ENCODE measurements at regions not wholly inside any gene's neighbourhood (a gene's known extent, or its start where the extent isn't known, plus 50 kb on each side); places are given as distances from the start of the nearest gene placed in this dataset.

GRCh38 chr2:224278531-224278930 is 123.4 kb downstream of the FAM124B start:
- no peaks in the 10 kb centered on the region for H3K79me2 ChIP-seq (ENCODE audit: control insufficient read depth, insufficient read depth, low read length)
- intact Hi-C loops (cut with micrococcal nuclease; ENCODE audit: unreplicated experiment) (no loop called here), in situ Hi-C loops (cut with MboI) (no loop called here)
- no peak overlapping the region for H3K4me3 ChIP-seq
- BruUV-seq (replicated peaks): no TSS peak
- RAD21 ChIA-PET (ENCODE audit: unreplicated experiment): no interaction called here
- no peaks in the 10 kb centered on the region for H3K36me3 ChIP-seq (ENCODE audit: control insufficient read depth in 2 of 2, insufficient read depth in 2 of 2, low read length in 1 of 2)
- SMC1A ChIA-PET (ENCODE audit: uncharacterized antibody, unreplicated experiment): interaction anchor here (1.3 kb wide), 1 partner anchor 9 kb away, joined by 4 read pairs; no protein-coding TSS in a partner anchor
- CTCF ChIA-PET: interaction anchor here (0.6 to 1.8 kb wide), 5 partner anchors 9 to 308 kb away, joined by 3 to 11 read pairs (median 4); no protein-coding TSS in a partner anchor
- DNase-seq (ENCODE audit: low read depth, low spot score): no peak
- H3K27ac ChIP-seq (ENCODE audit: control insufficient read depth, insufficient read depth): no peak overlapping the region
- 5% methylated on average over 3 of the region's 3 CpGs for WGBS (ENCODE audit: insufficient coverage, insufficient replicate concordance, low lambda C conversion rate, missing lambda C conversion rate)
- H4K20me1 ChIP-seq (ENCODE audit: control insufficient read depth, insufficient read depth): no peaks in the 10 kb centered on the region
- no peaks in the 10 kb centered on the region for H3K4me1 ChIP-seq (ENCODE audit: control insufficient read depth, insufficient read depth, low read length)
- TF ChIP-seq SREBF1 (IDR thresholded peaks at IDR 0.05; ENCODE audit: low read length): no peak
- TF ChIP-seq, protein P1, sequence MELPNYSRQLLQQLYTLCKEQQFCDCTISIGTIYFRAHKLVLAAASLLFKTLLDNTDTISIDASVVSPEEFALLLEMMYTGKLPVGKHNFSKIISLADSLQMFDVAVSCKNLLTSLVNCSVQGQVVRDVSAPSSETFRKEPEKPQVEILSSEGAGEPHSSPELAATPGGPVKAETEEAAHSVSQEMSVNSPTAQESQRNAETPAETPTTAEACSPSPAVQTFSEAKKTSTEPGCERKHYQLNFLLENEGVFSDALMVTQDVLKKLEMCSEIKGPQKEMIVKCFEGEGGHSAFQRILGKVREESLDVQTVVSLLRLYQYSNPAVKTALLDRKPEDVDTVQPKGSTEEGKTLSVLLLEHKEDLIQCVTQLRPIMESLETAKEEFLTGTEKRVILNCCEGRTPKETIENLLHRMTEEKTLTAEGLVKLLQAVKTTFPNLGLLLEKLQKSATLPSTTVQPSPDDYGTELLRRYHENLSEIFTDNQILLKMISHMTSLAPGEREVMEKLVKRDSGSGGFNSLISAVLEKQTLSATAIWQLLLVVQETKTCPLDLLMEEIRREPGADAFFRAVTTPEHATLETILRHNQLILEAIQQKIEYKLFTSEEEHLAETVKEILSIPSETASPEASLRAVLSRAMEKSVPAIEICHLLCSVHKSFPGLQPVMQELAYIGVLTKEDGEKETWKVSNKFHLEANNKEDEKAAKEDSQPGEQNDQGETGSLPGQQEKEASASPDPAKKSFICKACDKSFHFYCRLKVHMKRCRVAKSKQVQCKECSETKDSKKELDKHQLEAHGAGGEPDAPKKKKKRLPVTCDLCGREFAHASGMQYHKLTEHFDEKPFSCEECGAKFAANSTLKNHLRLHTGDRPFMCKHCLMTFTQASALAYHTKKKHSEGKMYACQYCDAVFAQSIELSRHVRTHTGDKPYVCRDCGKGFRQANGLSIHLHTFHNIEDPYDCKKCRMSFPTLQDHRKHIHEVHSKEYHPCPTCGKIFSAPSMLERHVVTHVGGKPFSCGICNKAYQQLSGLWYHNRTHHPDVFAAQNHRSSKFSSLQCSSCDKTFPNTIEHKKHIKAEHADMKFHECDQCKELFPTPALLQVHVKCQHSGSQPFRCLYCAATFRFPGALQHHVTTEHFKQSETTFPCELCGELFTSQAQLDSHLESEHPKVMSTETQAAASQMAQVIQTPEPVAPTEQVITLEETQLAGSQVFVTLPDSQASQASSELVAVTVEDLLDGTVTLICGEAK (IDR thresholded peaks at IDR 0.05; ENCODE audit: borderline replicate concordance): no peak
- no peak for TF ChIP-seq RFX5 (IDR thresholded peaks at IDR 0.05; ENCODE audit: low read depth, low read length)
- TF ChIP-seq ZNF24 (IDR thresholded peaks at IDR 0.05): no peak
- TF ChIP-seq FOXK2 (IDR thresholded peaks at IDR 0.05): no peak
- no peak for TF ChIP-seq ZZZ3 (IDR thresholded peaks at IDR 0.05; ENCODE audit: control insufficient read depth, insufficient read length, low read depth)
- TF ChIP-seq HCFC1 (IDR thresholded peaks at IDR 0.05; ENCODE audit: low read length): no peak
- no peak for TF ChIP-seq RELA (IDR thresholded peaks at IDR 0.05; ENCODE audit: borderline replicate concordance, partially characterized antibody)
- TF ChIP-seq ZBTB4 (CRISPR knock-in tag; IDR thresholded peaks at IDR 0.05): no peak
- TF ChIP-seq EZH2 (IDR thresholded peaks at IDR 0.05; ENCODE audit: borderline replicate concordance, control insufficient read depth, low read depth, low read length): no peak
- TF ChIP-seq NFIC (IDR thresholded peaks at IDR 0.05; ENCODE audit: low read depth, low read length): no peak
- TF ChIP-seq KDM1A (IDR thresholded peaks at IDR 0.05; ENCODE audit: borderline replicate concordance): no peak
- TF ChIP-seq POU2F2 (IDR thresholded peaks at IDR 0.05; ENCODE audit: borderline replicate concordance, low read depth, low read length): no peak
- TF ChIP-seq BCL11A (IDR thresholded peaks at IDR 0.05; ENCODE audit: low read depth, low read length): no peak
- no peak for TF ChIP-seq ESRRA (IDR thresholded peaks at IDR 0.05; ENCODE audit: low read length)
- TF ChIP-seq MXI1 (IDR thresholded peaks at IDR 0.05; ENCODE audit: low read depth, low read length): no peak
- no peak overlapping the region for H3K4me2 ChIP-seq (ENCODE audit: control insufficient read depth, insufficient read depth)
- no peak for ATAC-seq
- H3K9me3 ChIP-seq (replicated peaks; ENCODE audit: control insufficient read depth, insufficient read depth, low read length): no peaks in the 10 kb centered on the region
- no peak overlapping the region for H2AFZ ChIP-seq (ENCODE audit: control insufficient read depth, low read depth, low read length)
- H3K9ac ChIP-seq (ENCODE audit: control insufficient read depth, insufficient read depth, low read length): no peak overlapping the region
- H3K27me3 ChIP-seq (replicated peaks in 1 of 2; ENCODE audit: control insufficient read depth in 2 of 2, insufficient read depth in 2 of 2, low read length in 1 of 2): no peaks in the 10 kb centered on the region; a peak in 3 of 4 replicates
- POLR2A ChIA-PET: no interaction called here
- FAIRE-seq: no peak

Measured in GM12878 (cell line).